ENCODE measurements at regions not wholly inside any gene's neighbourhood (a gene's known extent, or its start where the extent isn't known, plus 50 kb on each side); places are given as distances from the start of the nearest gene placed in this dataset.

- no peak for TF ChIP-seq GATA3 (IDR thresholded peaks at IDR 0.05; ENCODE audit: low read depth, low read length)
- no peak for TF ChIP-seq GATA2 (IDR thresholded peaks at IDR 0.05; ENCODE audit: low read depth, low read length)
These were observed 483.6 kb upstream of the NOX3 start for GRCh38 chr6:155939253-155939652.

- TF ChIP-seq GATA2 (IDR thresholded peaks at IDR 0.05; ENCODE audit: low read depth, low read length) (no peak), GATA3 (IDR thresholded peaks at IDR 0.05; ENCODE audit: low read depth, low read length) (no peak)
These were observed 480.9 kb upstream of the NOX3 start for GRCh38 chr6:155936551-155936950.

GRCh38 chr6:155936127-155936526 lies 480.5 kb upstream of the NOX3 start:
- TF ChIP-seq GATA3 (IDR thresholded peaks at IDR 0.05; ENCODE audit: low read depth, low read length), result no peak
- TF ChIP-seq GATA2 (IDR thresholded peaks at IDR 0.05; ENCODE audit: low read depth, low read length), result no peak

DNA sequence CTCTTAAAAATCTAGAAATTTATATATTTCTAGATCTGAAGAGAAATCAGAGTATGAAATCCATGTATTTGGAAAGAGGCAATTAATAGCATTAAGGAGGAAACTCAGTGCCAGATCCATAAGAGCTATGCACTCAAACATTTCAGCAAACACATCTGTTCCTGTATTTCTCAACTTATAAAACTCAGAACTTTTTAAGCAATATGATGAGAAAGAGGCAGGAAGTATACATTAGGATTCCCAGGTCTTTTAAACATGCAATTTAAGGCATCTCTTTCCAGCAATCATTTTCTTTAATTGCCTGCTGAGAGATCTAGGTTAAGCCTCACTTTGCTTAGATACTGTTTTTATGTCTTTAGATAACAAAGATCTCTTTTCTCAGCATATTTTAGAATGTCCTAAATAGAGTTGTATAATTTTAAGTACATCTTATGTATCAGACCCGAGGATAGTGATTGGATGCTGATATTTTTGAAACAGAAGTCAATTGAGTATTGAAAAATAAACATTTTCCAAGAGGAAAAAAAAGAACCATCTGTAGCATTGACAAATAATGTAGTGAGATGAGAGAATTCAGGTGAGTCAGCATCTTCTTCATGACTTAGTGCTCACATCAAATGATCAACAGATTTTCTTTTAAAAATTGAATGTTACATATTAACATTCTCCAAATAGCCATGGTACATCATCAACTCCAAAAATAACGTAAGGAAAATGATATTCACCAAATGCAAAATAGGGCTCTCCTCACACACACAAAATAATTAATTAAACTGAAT lies 461.4 kb upstream of the NOX3 start:
- TF ChIP-seq GATA3 (IDR thresholded peaks at IDR 0.05; ENCODE audit: low read depth, low read length), result no peak
- no peak for TF ChIP-seq GATA2 (IDR thresholded peaks at IDR 0.05; ENCODE audit: low read depth, low read length)

DNA sequence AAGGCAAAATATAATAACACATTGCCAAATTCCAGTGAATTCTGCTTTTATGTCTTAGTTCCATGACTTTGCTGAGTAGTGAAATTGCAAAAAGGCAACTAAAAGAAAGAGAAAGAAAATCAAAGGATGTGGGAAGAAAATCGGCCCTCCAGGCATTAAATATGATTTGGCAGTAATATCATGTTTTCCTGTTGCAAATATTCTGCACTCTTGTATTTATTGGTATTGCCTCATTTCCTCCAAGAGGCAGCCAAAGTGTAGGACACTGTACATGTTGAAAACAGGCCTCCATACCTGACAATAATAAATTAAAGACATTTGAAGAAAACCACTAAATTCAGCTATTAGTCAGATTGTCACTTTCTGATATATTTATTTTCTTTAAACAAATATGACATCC lies 460.0 kb upstream of the NOX3 start:
- TF ChIP-seq GATA3 (IDR thresholded peaks at IDR 0.05; ENCODE audit: low read depth, low read length) (no peak), GATA2 (IDR thresholded peaks at IDR 0.05; ENCODE audit: low read depth, low read length) (no peak)

DNA sequence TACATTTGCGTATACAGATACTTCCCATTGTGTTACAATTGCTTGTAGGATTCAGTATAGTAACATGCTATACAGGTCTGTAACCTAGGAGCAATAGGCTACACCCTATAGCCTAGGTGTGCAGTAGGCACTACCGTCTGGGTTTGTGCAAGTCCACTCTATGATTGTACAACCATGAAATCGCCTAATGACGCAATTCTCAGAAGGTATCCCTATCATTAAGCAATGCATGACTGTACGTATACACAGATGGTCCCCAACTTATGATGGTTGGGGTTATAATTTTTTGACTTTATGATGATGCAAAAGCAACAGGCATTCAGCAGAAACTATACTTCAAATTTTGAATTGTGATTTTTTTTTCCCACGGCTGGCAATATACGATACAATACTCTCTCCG lies 458.2 kb upstream of the NOX3 start:
- no peak for TF ChIP-seq GATA3 (IDR thresholded peaks at IDR 0.05; ENCODE audit: low read depth, low read length)
- no peak for TF ChIP-seq GATA2 (IDR thresholded peaks at IDR 0.05; ENCODE audit: low read depth, low read length)

GRCh38 chr6:155909710-155910109 lies 454.1 kb upstream of the NOX3 start:
- no peak for TF ChIP-seq GATA3 (IDR thresholded peaks at IDR 0.05; ENCODE audit: low read depth, low read length)
- no peak for TF ChIP-seq GATA2 (IDR thresholded peaks at IDR 0.05; ENCODE audit: low read depth, low read length)

- no peak for TF ChIP-seq GATA2 (IDR thresholded peaks at IDR 0.05; ENCODE audit: low read depth, low read length)
- TF ChIP-seq GATA3 (IDR thresholded peaks at IDR 0.05; ENCODE audit: low read depth, low read length), result no peak
These were observed 440.0 kb upstream of the NOX3 start for GRCh38 chr6:155895641-155896040.

GRCh38 chr6:155894758-155895157 lies 439.1 kb upstream of the NOX3 start:
- TF ChIP-seq GATA2 (IDR thresholded peaks at IDR 0.05; ENCODE audit: low read depth, low read length) (no peak), GATA3 (IDR thresholded peaks at IDR 0.05; ENCODE audit: low read depth, low read length) (no peak)

- TF ChIP-seq GATA2 (IDR thresholded peaks at IDR 0.05; ENCODE audit: low read depth, low read length) (no peak), GATA3 (IDR thresholded peaks at IDR 0.05; ENCODE audit: low read depth, low read length) (no peak)
These were observed 438.6 kb upstream of the NOX3 start for GRCh38 chr6:155894262-155894661.

GRCh38 chr6:155890409-155890808 lies 434.8 kb upstream of the NOX3 start:
- no peak for TF ChIP-seq GATA2 (IDR thresholded peaks at IDR 0.05; ENCODE audit: low read depth, low read length)
- TF ChIP-seq GATA3 (IDR thresholded peaks at IDR 0.05; ENCODE audit: low read depth, low read length), result no peak

DNA sequence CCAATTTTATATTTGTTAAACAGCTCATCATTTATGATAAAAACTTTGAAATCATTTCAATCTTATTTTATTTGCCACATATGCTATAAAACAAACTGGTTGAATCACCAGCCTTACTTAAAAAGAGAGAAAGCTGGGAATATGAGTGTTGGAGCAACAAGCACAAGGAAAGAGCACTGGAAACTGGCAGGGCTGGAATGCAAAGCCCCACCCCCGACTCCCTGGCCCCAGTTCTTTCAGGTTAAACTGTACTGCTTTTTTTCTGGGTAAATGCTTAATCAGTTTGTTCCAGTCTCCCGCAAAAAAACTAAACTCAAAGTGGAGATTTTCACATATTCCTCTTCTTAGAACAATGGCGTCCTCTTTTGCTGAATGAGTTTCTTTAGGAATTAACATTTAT lies 433.8 kb upstream of the NOX3 start:
- TF ChIP-seq GATA3 (IDR thresholded peaks at IDR 0.05; ENCODE audit: low read depth, low read length), result no peak
- TF ChIP-seq GATA2 (IDR thresholded peaks at IDR 0.05; ENCODE audit: low read depth, low read length), result no peak

GRCh38 chr6:155887421-155887820 lies 431.8 kb upstream of the NOX3 start:
- TF ChIP-seq GATA2 (IDR thresholded peaks at IDR 0.05; ENCODE audit: low read depth, low read length) (no peak), GATA3 (IDR thresholded peaks at IDR 0.05; ENCODE audit: low read depth, low read length) (no peak)

DNA sequence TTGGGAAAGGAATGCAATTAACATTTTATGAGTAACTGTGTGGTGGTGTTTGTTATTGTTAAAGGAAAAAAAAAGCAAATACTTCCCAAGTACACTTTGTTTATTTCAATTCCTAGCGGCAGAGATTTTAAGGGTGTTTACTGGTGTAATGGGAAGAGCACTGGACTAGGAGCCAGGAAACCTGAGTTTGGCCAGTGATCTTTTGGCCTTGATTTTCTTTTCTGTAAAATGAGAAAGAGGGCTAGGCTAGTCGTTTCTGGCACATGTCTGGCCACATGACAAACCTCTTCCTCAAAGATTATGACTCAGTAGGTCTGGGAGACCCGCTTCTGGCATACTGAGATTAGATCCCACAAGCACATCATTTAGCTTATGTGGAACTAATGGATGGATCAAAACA lies 428.1 kb upstream of the NOX3 start:
- no peak for TF ChIP-seq GATA2 (IDR thresholded peaks at IDR 0.05; ENCODE audit: low read depth, low read length)
- TF ChIP-seq GATA3 (IDR thresholded peaks at IDR 0.05; ENCODE audit: low read depth, low read length), result no peak

- TF ChIP-seq GATA3 (IDR thresholded peaks at IDR 0.05; ENCODE audit: low read depth, low read length) (no peak), GATA2 (IDR thresholded peaks at IDR 0.05; ENCODE audit: low read depth, low read length) (no peak)
These were observed 427.7 kb upstream of the NOX3 start for GRCh38 chr6:155883334-155883731.
